ENCODE measurements at regions not wholly inside any gene's neighbourhood (a gene's known extent, or its start where the extent isn't known, plus 50 kb on each side); places are given as distances from the start of the nearest gene placed in this dataset.
"Not testable (repeated sequence)": the region's sequence is repeated elsewhere in the genome, so short reads cannot be mapped to it uniquely, and the experiment has no call there.

GRCh38 chr5:39711821-39712220 lies 287.0 kb upstream of the DAB2 start:
- DNase-seq (ENCODE audit: low read depth): no peak

GRCh38 chr5:39709032-39709431 lies 284.3 kb upstream of the DAB2 start:
- no peak for DNase-seq (ENCODE audit: low read depth)

- no peak for DNase-seq (ENCODE audit: low read depth)
Observed at GRCh38 chr5:39702928-39703327, 278.1 kb upstream of the DAB2 start.

GRCh38 chr5:39700523-39700922 lies 275.7 kb upstream of the DAB2 start:
- no peak for DNase-seq (ENCODE audit: low read depth)

GRCh38 chr5:39698838-39699560 lies 274.2 kb upstream of the DAB2 start:
- DNase-seq (ENCODE audit: low read depth): no peak

- DNase-seq (ENCODE audit: low read depth): no peak
Observed at GRCh38 chr5:39697881-39698280, 273.1 kb upstream of the DAB2 start.

- DNase-seq (ENCODE audit: low read depth): no peak
Observed at GRCh38 chr5:39696672-39697398, 272.1 kb upstream of the DAB2 start.

- DNase-seq (ENCODE audit: low read depth): no peak
Observed at GRCh38 chr5:39691993-39692392, 267.2 kb upstream of the DAB2 start.

- DNase-seq (ENCODE audit: low read depth): no peak
Observed at GRCh38 chr5:39691136-39691535, 266.4 kb upstream of the DAB2 start.

GRCh38 chr5:39689919-39690318 lies 265.1 kb upstream of the DAB2 start:
- no peak for DNase-seq (ENCODE audit: low read depth)

GRCh38 chr5:39687924-39688323 lies 263.1 kb upstream of the DAB2 start:
- not testable (repeated sequence) for DNase-seq (ENCODE audit: low read depth)

- DNase-seq (ENCODE audit: low read depth): no peak
Observed at GRCh38 chr5:39680213-39680612, 255.4 kb upstream of the DAB2 start.

- no peak for DNase-seq (ENCODE audit: low read depth)
Observed at GRCh38 chr5:39678534-39678933, 253.8 kb upstream of the DAB2 start.

GRCh38 chr5:39675676-39676075 lies 250.9 kb upstream of the DAB2 start:
- no peak for DNase-seq (ENCODE audit: low read depth)

- DNase-seq (ENCODE audit: low read depth): no peak
Observed at GRCh38 chr5:39674209-39675082, 249.7 kb upstream of the DAB2 start.

- no peak for DNase-seq (ENCODE audit: low read depth)
Observed at GRCh38 chr5:39671561-39671961, 246.8 kb upstream of the DAB2 start.

- no peak for DNase-seq (ENCODE audit: low read depth)
Observed at GRCh38 chr5:39670955-39671354, 246.2 kb upstream of the DAB2 start.

GRCh38 chr5:39670391-39670790 lies 245.6 kb upstream of the DAB2 start:
- no peak for DNase-seq (ENCODE audit: low read depth)

GRCh38 chr5:39668980-39669379 lies 244.2 kb upstream of the DAB2 start:
- no peak for DNase-seq (ENCODE audit: low read depth)

- no peak for DNase-seq (ENCODE audit: low read depth)
Observed at GRCh38 chr5:39665328-39665727, 240.5 kb upstream of the DAB2 start.

GRCh38 chr5:39662945-39663344 lies 238.2 kb upstream of the DAB2 start:
- no peak for DNase-seq (ENCODE audit: low read depth)

- peak; percentile 78 for DNase-seq (ENCODE audit: low read depth)
Observed at GRCh38 chr5:39661026-39661779, 236.4 kb upstream of the DAB2 start.
